Spleen (tissue), 11 donors: ENCODE measurements at regions not wholly inside any gene's neighbourhood (a gene's known extent, or its start where the extent isn't known, plus 50 kb on each side); places are given as distances from the start of the nearest gene placed in this dataset.

ENCODE experiments used
- DNase-seq: peaks from one replicate; pipeline ENCODE4 v3.0.0-alpha.2; 2020
- H3K27ac ChIP-seq, 8 donors: fragments of 200-600 bp; sonication (generic) in 7 of 8; 1 replicate in 4 of 8; 2 replicates in 4 of 8; pipeline versions ENCODE4 v1.5.0 to v1.8.0; 2016 to 2021; ENCODE audit warnings: inconsistent platforms in 4 of 8, mild to moderate bottlenecking in 4 of 8, moderate library complexity in 1 of 8
- H3K27me3 ChIP-seq, 7 donors: fragments of 200-600 bp; sonication (generic) in 6 of 7; replicated peaks in 1 of 7; 1 replicate in 4 of 7; 2 replicates in 3 of 7; pipeline versions ENCODE4 v1.5.0 to v1.8.0; 2016 to 2021; ENCODE audit warnings: inconsistent platforms in 3 of 7, mild to moderate bottlenecking in 1 of 7
- H3K36me3 ChIP-seq, 6 donors: fragments of 200-600 bp; sonication (generic) in 5 of 6; 1 replicate in 4 of 6; 2 replicates in 2 of 6; pipeline versions ENCODE4 v1.5.0 to v1.8.0; 2016 to 2021; ENCODE audit warnings: inconsistent platforms in 2 of 6
- H3K4me1 ChIP-seq, 6 donors: fragments of 200-600 bp; sonication (generic) in 5 of 6; 1 replicate in 3 of 6; 2 replicates in 3 of 6; pipeline versions ENCODE4 v1.5.0 to v1.8.0; 2016 to 2021; ENCODE audit warnings: inconsistent platforms in 3 of 6
- H3K4me3 ChIP-seq, 8 donors: fragments of 200-600 bp; sonication (generic) in 7 of 8; 1 replicate in 4 of 8; 2 replicates in 4 of 8; pipeline versions ENCODE4 v1.5.0 to v1.8.0; 2016 to 2021; ENCODE audit warnings: inconsistent platforms in 4 of 8, mild to moderate bottlenecking in 4 of 8, moderate library complexity in 2 of 8
- H3K9me3 ChIP-seq, 8 donors: fragments of 200-600 bp; sonication (generic) in 7 of 8; 1 replicate in 4 of 8; 2 replicates in 4 of 8; pipeline versions ENCODE4 v1.5.0 to v1.8.0; 2016 to 2021; ENCODE audit warnings: inconsistent platforms in 4 of 8
- POLR2A ChIP-seq, 3 donors: fragments of 450-650 bp; IDR thresholded peaks; one replicate each; pipeline ENCODE4 v1.5.1; 2017; ENCODE audit warnings: antibody characterized with exemption in 3 of 3, mild to moderate bottlenecking in 1 of 3
- POLR2AphosphoS5 ChIP-seq, 3 donors: sonication (generic); formaldehyde crosslinking; IDR thresholded peaks; one replicate each; pipeline ENCODE4 v1.5.1; 2017; ENCODE audit warnings: antibody characterized with exemption in 3 of 3
- WGBS, 5 donors: extraction: QIAGEN DNeasy Blood & Tissue Kit in 3 of 5; methylation state at CpG; one replicate each; pipeline versions ENCODE4 v1.1.5 to v1.1.7; 2013 to 2018; 5-methylcytosine and 5-hydroxymethylcytosine counted together
- intact Hi-C: fragments of 100-400 bp; cut with DNase I; formaldehyde crosslinking; loops from one replicate; pipeline ENCODE4 v1.15.0; 2023; ENCODE audit warnings: low total_unique reads
- TF ChIP-seq, protein P1 (sequence below), 11 experiments: fragments of 200-600 bp in 7 of 11; fragments of 450-650 bp in 4 of 11; sonication (generic) in 4 of 11; IDR thresholded peaks in 8 of 11; conservative IDR thresholded peaks in 3 of 11; 1 replicate in 7 of 11; 2 replicates in 4 of 11; pipeline versions ENCODE4 v1.4.0 to v1.8.0; 2016 to 2021; ENCODE audit warnings: antibody characterized with exemption in 11 of 11, inconsistent platforms in 4 of 11, mild to moderate bottlenecking in 1 of 11
- donor health status: healthy with polysubstance abuse.
- donor health status: DM: no; HTN: no; CAD: no; lungs with moderate emphysema.
- donor health status: DM: no; HTN: no; CAD: no.
- donor health status: Bipolar disorder and iron deficiency.
- donor health status: healthy.
- donor health status: DM: no; HTN: no; CAD: no.
- donor health status: DM: yes; HTN: yes; CAD: no.

GRCh38 chr2:64773461-64774118, 119.9 kb upstream of the SERTAD2 start:
- Histone ChIP-seq H3K36me3 (no peaks in the 10 kb centered on the region), H3K27me3 (no peaks in the 10 kb centered on the region), H3K4me3 (peak overlapping the region in 1 of 8 donors; percentile 24), H3K9me3 (peaks cover 0 to 12% (median 7%) of the 10 kb centered on the region in 8 donors), H3K4me1 (peaks cover 3 to 13% (median 11%) of the 10 kb centered on the region in 6 donors), H3K27ac (peak overlapping the region in 6 of 8 donors; percentile 12 to 77 (median 52))
- intact Hi-C loops, result no loop called here
- TF ChIP-seq POLR2A (IDR thresholded peaks at IDR 0.05) (no peak), POLR2AphosphoS5 (IDR thresholded peaks at IDR 0.05) (no peak)
- TF ChIP-seq, protein P1, sequence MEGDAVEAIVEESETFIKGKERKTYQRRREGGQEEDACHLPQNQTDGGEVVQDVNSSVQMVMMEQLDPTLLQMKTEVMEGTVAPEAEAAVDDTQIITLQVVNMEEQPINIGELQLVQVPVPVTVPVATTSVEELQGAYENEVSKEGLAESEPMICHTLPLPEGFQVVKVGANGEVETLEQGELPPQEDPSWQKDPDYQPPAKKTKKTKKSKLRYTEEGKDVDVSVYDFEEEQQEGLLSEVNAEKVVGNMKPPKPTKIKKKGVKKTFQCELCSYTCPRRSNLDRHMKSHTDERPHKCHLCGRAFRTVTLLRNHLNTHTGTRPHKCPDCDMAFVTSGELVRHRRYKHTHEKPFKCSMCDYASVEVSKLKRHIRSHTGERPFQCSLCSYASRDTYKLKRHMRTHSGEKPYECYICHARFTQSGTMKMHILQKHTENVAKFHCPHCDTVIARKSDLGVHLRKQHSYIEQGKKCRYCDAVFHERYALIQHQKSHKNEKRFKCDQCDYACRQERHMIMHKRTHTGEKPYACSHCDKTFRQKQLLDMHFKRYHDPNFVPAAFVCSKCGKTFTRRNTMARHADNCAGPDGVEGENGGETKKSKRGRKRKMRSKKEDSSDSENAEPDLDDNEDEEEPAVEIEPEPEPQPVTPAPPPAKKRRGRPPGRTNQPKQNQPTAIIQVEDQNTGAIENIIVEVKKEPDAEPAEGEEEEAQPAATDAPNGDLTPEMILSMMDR (IDR thresholded peaks at IDR 0.05 in 8 of 11, conservative IDR thresholded peaks at IDR 0.05 in 3 of 11), result no peak
- 74 to 86% (median 80%) methylated on average over 12 of the region's 12 CpGs for WGBS, 5 donors
- peak; percentile 71 for DNase-seq

- TF ChIP-seq POLR2AphosphoS5 (IDR thresholded peaks at IDR 0.05) (no peak), POLR2A (IDR thresholded peaks at IDR 0.05) (no peak)
- TF ChIP-seq, protein P1 (IDR thresholded peaks at IDR 0.05 in 8 of 11, conservative IDR thresholded peaks at IDR 0.05 in 3 of 11), result no peak
- H3K4me1 ChIP-seq, result peaks cover 0 to 7% (median 2%) of the 10 kb centered on the region in 6 donors
- H3K36me3 ChIP-seq, result no peaks in the 10 kb centered on the region
- H3K9me3 ChIP-seq, result peaks cover 0 to 12% (median 7%) of the 10 kb centered on the region in 8 donors
- no peak overlapping the region for H3K27ac ChIP-seq
- no peak overlapping the region for H3K4me3 ChIP-seq
- intact Hi-C loops, result no loop called here
- H3K27me3 ChIP-seq, result no peaks in the 10 kb centered on the region
- no peak for DNase-seq
- 92 to 99% (median 96%) methylated on average over 3 of the region's 3 CpGs for WGBS, 5 donors
Measured at GRCh38 chr2:64777841-64778240, 124.1 kb upstream of the SERTAD2 start.

- peaks cover 0 to 7% (median 2%) of the 10 kb centered on the region in 6 donors for H3K4me1 ChIP-seq
- WGBS, 5 donors, result 38 to 67% (median 48%) methylated on average over 5 of the region's 5 CpGs
- H3K27me3 ChIP-seq, result no peaks in the 10 kb centered on the region
- H3K36me3 ChIP-seq, result no peaks in the 10 kb centered on the region
- no peak for DNase-seq
- intact Hi-C loops, result no loop called here
- no peak overlapping the region for H3K27ac ChIP-seq
- peaks cover 0 to 12% (median 7%) of the 10 kb centered on the region in 8 donors for H3K9me3 ChIP-seq
- no peak overlapping the region for H3K4me3 ChIP-seq
- TF ChIP-seq POLR2A (IDR thresholded peaks at IDR 0.05), result no peak
- TF ChIP-seq, protein P1 (IDR thresholded peaks at IDR 0.05 in 8 of 11, conservative IDR thresholded peaks at IDR 0.05 in 3 of 11), result no peak
- no peak for TF ChIP-seq POLR2AphosphoS5 (IDR thresholded peaks at IDR 0.05)
Measured at GRCh38 chr2:64779117-64779690, 125.5 kb upstream of the SERTAD2 start.

DNA sequence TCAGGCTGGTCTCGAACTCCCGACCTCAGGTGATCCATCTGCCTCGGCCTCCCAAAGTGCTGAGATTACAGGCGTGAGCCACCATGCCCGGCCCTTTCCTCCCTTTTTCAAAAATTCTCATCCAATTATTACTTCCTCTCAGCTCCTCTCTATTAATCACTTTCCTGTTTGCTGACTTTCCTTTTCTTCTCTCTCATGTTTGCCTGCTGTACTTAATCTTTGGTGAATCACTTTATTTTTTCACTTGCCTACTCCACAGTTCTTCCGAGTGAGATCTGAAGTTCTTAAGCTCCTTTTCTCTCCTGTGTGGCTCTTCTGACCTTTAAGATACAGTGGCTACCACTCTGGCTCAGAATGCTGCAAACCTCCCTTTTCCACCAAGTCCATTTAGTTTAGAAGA, 126.3 kb upstream of the SERTAD2 start:
- H3K9me3 ChIP-seq, result peaks cover 0 to 11% (median 7%) of the 10 kb centered on the region in 8 donors
- intact Hi-C loops, result no loop called here
- H3K27me3 ChIP-seq, result no peaks in the 10 kb centered on the region
- no peak overlapping the region for H3K27ac ChIP-seq
- TF ChIP-seq POLR2A (IDR thresholded peaks at IDR 0.05), result no peak
- TF ChIP-seq, protein P1 (IDR thresholded peaks at IDR 0.05 in 8 of 11, conservative IDR thresholded peaks at IDR 0.05 in 3 of 11), result no peak
- TF ChIP-seq POLR2AphosphoS5 (IDR thresholded peaks at IDR 0.05), result no peak
- no peaks in the 10 kb centered on the region for H3K36me3 ChIP-seq
- H3K4me1 ChIP-seq, result peaks cover 0 to 7% (median 2%) of the 10 kb centered on the region in 6 donors
- 78 to 86% (median 84%) methylated on average over 6 of the region's 6 CpGs for WGBS, 5 donors
- H3K4me3 ChIP-seq, result no peak overlapping the region
- DNase-seq, result no peak
